Lower leg skin (tissue), 4 donors: ENCODE measurements at regions not wholly inside any gene's neighbourhood (a gene's known extent, or its start where the extent isn't known, plus 50 kb on each side); places are given as distances from the start of the nearest gene placed in this dataset.

Experiments
- DNase-seq, 2 donors: peaks; one replicate each; pipeline ENCODE4 v3.0.0-alpha.2; 2019; ENCODE audit warnings: low spot score in 2 of 2
- H3K4me3 ChIP-seq: fragments of 200-600 bp; sonication (generic); 2 replicates; pipeline ENCODE4 v1.5.1; 2017; ENCODE audit warnings: mild to moderate bottlenecking, low read depth; ENCODE audit not compliant: poor library complexity, severe bottlenecking
- POLR2A ChIP-seq, 2 donors: fragments of 450-650 bp; IDR thresholded peaks; one replicate each; pipeline ENCODE4 v1.6.1; 2016 to 2017; ENCODE audit warnings: antibody characterized with exemption in 2 of 2, mild to moderate bottlenecking in 1 of 2, moderate library complexity in 1 of 2
- WGBS, 2 donors: methylation state at CpG; one replicate each; pipeline ENCODE4 v1.1.5; 2018; 5-methylcytosine and 5-hydroxymethylcytosine counted together
- intact Hi-C: fragments of 100-400 bp; cut with DNase I; formaldehyde crosslinking; loops from one replicate; pipeline ENCODE4 v1.15.0; 2023; ENCODE audit warnings: low total_unique reads
- TF ChIP-seq, protein P1 (sequence below), 3 donors: fragments of 450-650 bp; IDR thresholded peaks; one replicate each; pipeline ENCODE4 v1.5.1; 2016; ENCODE audit warnings: antibody characterized with exemption in 3 of 3, mild to moderate bottlenecking in 3 of 3, moderate library complexity in 2 of 3

DNA sequence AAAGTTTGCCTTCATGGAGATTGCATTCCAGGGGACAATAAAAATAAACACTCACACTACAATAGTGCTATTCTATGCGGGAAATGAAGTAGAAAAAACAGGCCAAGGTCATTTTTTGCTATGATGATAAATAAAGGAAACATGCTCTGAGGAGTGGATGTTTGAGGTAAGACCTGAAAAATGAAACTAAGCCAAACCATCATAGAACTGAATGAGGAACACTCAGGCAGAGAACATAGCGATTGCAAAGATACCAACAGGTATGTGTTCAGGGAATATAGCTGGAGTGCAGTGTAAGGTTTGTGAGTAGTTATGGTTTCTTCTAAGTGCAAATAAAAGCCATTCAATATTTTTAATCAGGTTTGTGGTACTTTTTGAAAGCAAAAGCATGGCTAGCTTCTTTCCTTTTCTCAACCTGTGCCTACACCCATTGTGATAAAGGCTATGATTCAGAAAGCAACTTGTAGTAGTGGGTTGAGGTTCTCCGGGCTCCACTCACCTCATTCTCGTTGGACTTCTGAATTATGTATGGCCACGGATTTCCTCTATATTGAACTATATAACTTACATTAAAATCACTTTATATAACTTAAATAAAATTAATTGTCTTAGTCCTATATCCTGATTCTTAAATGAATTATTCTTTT lies 278.2 kb upstream of the CHORDC1 start:
- intact Hi-C loops, result no loop called here
- no peak overlapping the region for H3K4me3 ChIP-seq
- TF ChIP-seq, protein P1, sequence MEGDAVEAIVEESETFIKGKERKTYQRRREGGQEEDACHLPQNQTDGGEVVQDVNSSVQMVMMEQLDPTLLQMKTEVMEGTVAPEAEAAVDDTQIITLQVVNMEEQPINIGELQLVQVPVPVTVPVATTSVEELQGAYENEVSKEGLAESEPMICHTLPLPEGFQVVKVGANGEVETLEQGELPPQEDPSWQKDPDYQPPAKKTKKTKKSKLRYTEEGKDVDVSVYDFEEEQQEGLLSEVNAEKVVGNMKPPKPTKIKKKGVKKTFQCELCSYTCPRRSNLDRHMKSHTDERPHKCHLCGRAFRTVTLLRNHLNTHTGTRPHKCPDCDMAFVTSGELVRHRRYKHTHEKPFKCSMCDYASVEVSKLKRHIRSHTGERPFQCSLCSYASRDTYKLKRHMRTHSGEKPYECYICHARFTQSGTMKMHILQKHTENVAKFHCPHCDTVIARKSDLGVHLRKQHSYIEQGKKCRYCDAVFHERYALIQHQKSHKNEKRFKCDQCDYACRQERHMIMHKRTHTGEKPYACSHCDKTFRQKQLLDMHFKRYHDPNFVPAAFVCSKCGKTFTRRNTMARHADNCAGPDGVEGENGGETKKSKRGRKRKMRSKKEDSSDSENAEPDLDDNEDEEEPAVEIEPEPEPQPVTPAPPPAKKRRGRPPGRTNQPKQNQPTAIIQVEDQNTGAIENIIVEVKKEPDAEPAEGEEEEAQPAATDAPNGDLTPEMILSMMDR (IDR thresholded peaks at IDR 0.05), result no peak
- no peak for TF ChIP-seq POLR2A (IDR thresholded peaks at IDR 0.05)
- no peak for DNase-seq
- 81 to 87% methylated on average over 5 of the region's 5 CpGs for WGBS, 2 donors

DNA sequence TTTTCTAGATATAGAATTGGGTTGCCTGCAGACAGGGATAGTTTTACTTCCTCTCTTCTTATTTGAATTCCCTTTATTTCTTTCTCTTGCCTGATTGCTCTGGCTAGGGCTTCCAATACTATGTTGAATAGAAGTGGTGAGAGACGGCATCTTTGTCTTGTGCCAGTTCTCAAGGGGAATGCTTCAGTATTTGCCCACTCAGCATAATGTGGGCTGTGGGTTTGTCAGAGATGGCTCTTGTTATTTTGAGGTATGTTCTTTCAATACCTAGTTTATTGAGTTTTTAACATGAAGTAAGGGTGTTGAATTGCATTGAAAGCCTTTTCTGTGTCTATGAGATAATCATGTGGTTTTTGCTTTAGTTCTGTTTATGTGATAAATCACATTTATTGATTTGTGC lies 273.9 kb upstream of the CHORDC1 start:
- intact Hi-C loops, result no loop called here
- TF ChIP-seq, protein P1 (IDR thresholded peaks at IDR 0.05), result no peak
- no peak for TF ChIP-seq POLR2A (IDR thresholded peaks at IDR 0.05)
- DNase-seq, result no peak
- no peak overlapping the region for H3K4me3 ChIP-seq
- 94 to 96% methylated on average over 1 of the region's 1 CpG for WGBS, 2 donors

DNA sequence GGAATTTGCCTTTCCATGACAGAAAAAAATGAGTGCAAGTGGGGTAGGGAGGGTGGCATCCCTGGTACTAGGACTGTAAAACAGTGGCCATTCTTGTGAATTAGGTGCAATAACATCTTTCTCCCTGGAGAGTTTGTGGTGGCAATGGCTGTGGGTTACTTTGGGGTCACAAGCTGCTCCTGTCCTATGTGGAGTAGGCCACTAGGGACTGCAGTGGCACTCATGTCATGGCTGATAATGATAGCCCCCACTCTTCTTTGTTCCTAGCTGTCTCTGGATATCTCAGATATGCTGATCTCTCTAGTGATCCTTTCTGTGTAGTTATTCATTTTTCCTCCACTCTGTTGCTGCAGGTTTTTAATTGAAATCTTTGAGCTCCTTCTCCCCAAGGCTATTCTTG lies 270.5 kb upstream of the CHORDC1 start:
- TF ChIP-seq, protein P1 (IDR thresholded peaks at IDR 0.05), result no peak
- TF ChIP-seq POLR2A (IDR thresholded peaks at IDR 0.05), result no peak
- intact Hi-C loops, result no loop called here
- H3K4me3 ChIP-seq, result no peak overlapping the region
- DNase-seq, result no peak

DNA sequence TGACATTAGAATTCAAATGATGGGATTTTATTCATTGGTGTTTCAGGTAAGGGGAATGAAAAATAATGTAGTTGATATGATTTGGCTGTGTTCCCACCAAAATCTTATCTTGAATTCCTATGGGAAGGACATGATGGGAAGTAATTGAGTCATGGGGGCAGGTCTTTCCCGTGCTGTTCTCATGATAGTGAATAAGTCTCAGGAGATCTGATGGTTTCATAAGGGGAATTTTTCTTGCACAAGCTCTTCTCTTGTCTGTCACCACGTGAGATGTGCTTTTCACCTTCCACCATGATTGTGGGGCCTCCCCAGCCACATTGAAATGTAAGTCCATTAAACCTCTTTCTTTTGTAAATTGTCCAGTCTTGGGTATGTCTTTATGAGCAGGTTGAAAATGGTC lies 268.6 kb upstream of the CHORDC1 start:
- intact Hi-C loops, result no loop called here

DNA sequence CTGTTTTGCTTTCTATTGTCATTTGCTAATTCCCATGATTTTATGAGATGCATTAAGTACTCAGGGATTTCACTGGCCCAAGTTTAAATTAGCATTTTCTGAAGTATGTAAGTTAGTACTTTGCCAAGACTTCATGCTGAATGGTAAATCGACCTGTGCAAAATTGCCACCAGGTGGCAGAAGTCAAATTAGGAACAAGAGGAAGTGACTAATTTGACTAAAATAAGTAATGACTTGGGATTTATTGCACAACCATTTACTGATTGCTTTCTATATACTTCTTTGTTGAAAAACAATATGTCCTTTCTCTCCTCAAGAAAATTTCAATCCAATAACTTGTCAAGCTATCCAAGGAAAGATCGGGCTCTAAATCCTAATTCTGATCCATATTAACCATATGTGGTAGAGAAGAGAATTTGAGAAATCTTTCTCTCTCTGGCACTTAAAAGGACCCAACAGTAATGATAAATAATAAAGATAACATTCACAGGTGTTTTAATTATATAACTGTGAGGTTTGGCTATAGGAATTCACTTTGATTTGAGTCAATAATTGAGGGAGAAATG lies 253.7 kb upstream of the CHORDC1 start:
- intact Hi-C loops, result no loop called here
- DNase-seq, result peak in 1 of 2 donors; percentile 15
- H3K4me3 ChIP-seq, result no peak overlapping the region
- 39 to 40% methylated on average over 2 of the region's 2 CpGs for WGBS, 2 donors
- TF ChIP-seq, protein P1 (IDR thresholded peaks at IDR 0.05), result no peak
- no peak for TF ChIP-seq POLR2A (IDR thresholded peaks at IDR 0.05)

More for the DNA sequence above, 268.6 kb upstream of the CHORDC1 start:
- no peak for TF ChIP-seq POLR2A (IDR thresholded peaks at IDR 0.05)
- TF ChIP-seq, protein P1 (IDR thresholded peaks at IDR 0.05), result no peak
- no peak overlapping the region for H3K4me3 ChIP-seq
- no peak for DNase-seq
- WGBS, 2 donors, result 58 to 67% methylated on average over 2 of the region's 2 CpGs

DNA sequence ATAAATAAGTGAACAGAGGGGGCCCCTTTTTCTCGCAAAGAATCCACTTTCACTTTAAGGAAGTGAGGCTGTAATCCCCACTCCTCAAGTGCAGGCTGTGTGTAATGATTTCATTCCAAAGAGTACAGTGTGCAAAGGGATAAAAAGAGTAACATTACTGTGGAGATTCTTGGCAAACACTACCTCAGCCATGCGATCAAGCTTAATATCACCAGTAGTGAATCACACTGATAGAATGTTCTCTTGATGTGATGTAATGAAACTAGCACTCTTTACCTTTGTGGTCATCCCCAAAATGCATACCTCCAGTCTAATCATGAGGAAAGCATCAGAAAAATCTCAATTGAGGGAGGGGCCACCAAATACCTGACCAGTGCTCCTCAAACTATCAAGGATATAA lies 246.1 kb upstream of the CHORDC1 start:
- H3K4me3 ChIP-seq, result no peak overlapping the region
- WGBS, 2 donors, result 69 to 70% methylated on average over 2 of the region's 2 CpGs
- TF ChIP-seq, protein P1 (IDR thresholded peaks at IDR 0.05), result no peak
- TF ChIP-seq POLR2A (IDR thresholded peaks at IDR 0.05), result no peak
- intact Hi-C loops, result no loop called here
- no peak for DNase-seq
